HG03280 (cell line): ENCODE measurements at regions not wholly inside any gene's neighbourhood (a gene's known extent, or its start where the extent isn't known, plus 50 kb on each side); places are given as distances from the start of the nearest gene placed in this dataset.
A peak's percentile ranks its signal among the peaks of the same experiment; 100 is the strongest.

Experiments
- ATAC-seq: cut with Tn5 transposase; IDR thresholded peaks from one replicate; pipeline ENCODE4 v1.9.1; 2021; ENCODE audit warnings: mild to moderate bottlenecking, moderate library complexity; ENCODE audit not compliant: unreplicated experiment

DNA sequence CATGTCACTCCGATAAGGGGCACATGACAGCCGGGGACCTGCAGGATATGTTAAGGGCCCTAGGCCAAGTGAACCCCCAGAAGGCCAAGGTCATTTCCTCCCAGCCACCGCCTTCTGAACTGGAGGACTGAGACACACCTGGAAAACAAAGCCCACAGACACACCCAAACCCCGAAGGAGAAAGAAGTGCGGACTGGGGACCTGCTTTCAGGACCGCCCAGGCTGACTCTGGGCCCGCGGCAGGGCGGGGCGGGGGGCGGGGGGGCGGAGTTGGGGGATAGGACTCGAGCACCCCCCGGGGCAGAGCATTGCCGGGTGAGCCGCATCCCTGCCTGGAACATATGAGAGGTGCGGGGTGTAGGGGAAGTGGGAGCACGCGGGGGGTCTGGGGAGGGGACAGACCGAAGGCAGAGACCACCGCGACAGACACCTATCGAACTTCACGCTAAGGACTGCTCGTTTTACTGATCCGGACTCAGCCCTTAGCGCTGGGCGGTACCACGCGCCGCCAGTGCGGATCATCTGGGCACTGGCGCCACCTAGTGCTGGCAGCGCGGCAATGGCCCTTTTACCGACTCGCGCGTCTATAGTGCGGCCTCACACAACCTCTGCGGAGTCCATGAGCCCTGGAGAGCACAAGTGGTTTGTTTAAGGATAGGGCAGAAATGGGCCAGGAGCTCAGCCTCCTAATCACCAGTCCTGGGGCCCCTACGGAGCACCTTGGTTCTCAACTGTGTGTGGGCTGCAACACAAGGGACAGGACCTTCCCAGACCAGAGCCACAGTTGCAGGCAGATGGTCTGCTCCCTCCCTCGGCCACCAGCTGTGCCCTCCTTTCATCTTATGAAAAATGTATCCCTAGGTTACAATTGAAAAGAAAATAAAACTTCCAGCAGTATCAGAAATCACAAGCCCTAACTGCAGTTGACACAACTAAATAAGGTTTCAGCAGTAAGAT lies 157.6 kb downstream of the HERPUD2 start:
- ATAC-seq: peak; percentile 100

DNA sequence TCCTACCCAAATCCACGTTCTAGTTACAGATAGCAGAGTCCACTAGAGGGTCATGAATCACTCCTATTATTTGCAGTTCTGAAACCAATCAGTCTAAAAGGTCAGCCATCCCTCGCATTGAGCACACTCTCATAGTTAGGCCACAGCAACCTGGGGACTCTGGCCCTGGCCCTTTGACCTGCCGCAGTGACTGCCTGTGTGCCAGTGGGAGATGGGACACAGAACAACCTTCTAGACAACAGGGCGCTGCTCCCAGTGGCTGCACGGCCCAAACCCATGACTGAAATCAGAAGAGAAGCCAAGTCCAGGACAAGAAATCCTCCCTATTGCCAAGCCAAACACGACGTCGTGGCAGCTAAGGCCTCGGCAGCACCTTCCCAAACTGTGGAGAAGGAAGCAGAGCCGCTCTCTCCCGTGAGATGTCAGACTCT lies 158.5 kb downstream of the HERPUD2 start:
- no peak for ATAC-seq

DNA sequence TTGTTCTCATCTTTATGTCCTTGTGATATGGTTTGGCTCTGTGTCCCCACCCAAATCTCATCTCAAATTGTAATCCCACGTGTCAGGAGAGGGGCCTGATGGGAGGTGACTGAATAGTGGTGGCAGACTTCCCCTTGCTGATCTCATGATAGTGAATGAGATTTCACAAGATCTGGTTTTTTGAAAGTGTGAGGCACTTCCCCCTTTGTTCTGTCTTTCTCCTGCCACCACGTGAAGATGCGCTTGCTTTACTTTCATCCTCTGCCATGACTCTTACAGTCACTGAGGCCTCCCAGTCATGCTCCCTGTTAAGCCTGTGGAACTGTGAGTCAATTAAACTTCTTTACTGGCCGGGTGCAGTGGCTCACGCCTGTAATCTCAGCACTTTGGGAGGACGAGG lies 161.0 kb downstream of the HERPUD2 start:
- ATAC-seq: no peak

DNA sequence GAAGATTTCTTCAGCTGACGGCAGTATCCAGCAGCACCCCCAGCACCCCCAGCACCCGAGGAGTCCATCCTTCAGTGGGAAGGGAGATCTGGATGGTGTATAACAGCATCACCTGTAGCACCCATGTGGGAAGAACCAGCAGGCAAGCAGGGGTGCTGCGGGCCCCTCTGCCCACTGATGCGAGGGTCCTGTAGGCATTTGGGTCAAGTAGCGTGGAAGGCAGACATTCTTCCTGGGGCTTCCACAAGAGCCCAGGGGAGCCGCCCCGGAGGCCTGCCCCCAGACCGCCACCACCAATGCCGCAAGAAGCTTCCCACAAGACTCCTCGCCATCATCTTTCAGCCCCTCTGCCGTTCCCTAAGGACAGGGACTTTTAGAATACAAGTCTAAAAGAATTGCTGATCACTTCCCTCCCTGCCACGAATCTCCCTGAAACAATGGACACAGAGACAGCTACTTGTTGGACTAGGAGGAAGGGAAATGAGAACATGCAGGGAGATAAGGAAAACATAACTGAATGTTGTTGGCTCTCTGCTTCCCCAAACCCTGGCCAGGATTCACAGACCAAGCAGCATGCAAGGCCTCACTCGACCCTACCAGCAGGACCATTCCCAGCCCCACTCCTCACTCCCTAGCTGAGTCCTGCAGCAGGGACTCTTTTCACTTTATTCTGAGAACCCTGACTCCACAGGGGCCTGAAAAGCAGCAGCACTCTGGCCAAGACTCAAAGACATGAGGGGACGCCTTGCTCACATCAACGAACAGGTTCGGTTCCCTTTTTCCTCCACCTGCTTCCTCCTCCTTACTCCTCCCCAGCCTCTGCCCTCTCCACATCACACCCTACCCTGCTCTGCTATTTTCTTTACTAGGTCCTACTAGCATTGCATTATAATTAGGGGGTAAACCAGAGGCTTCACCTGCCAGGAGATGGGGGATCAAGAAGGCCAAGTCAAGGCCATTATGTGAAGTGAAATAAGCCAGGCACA lies 164.5 kb downstream of the HERPUD2 start:
- ATAC-seq: no peak

DNA sequence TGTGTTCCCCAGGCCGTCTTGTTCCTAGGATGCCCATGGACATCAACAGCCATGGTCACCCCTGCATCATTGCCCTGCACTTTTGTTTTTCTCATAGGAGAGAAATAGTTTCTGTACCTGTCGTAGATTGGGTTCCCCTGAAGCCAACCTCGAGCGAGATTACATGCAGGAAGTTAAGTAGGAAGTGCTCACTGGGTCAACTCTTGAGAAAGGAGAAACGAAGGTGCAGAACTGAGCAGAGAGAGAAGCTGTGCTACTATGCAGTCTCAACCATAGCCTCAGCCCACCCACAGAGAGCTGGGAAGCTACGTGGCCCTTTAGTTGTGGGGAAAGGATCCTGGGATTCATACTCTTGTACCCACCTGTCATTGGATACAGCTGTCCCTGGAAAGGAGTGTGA lies 165.2 kb downstream of the HERPUD2 start:
- ATAC-seq: no peak

DNA sequence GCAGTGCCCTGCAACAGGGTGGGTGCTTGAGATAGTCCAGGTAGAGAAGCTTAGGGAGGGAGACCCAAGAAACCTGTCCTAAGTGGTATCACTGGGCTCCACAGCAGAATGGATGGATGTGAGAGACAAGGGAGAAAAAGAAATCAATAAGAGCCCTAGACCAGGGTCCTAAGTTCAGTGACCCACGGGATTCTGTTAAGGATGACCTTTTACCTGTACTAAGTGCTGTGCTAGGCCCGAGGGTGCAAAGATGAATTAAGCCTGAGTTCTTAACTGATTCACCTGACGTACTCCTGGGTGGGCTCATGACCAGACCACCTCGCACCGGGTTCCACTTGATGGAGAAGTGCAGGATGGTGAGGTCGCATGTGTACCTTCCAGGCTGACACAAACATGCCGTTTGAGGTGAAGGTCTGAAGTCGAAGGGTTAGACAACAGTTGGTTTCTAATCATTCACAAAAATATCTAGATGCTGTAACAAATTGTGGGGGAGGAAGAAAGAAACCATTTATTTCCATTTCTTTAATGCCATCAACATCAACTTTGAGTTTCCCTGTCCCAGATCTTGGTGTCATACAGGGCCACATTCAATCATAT lies 166.5 kb downstream of the HERPUD2 start:
- no peak for ATAC-seq

DNA sequence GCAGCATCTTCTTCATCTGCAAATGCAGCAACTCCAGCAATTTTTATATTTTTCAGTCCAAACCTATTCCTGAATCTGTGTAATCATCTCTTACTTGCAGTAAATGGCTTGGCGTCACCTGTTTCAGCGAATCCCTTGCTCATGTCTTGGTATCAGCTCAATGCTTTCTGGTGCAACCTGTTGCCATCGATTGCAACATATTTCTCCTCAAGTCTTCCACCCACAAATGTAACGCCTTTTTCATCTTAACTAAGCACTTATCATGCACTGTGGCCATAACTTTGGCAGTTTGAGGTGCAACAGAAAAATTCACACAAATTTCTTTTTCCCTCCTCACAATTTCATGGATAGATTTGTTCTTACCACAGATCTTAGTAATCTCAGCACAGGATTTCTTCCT lies 168.3 kb downstream of the HERPUD2 start:
- no peak for ATAC-seq

- no peak for ATAC-seq
Observed at GRCh38 chr7:35524112-35524804, 170.7 kb downstream of the HERPUD2 start.

DNA sequence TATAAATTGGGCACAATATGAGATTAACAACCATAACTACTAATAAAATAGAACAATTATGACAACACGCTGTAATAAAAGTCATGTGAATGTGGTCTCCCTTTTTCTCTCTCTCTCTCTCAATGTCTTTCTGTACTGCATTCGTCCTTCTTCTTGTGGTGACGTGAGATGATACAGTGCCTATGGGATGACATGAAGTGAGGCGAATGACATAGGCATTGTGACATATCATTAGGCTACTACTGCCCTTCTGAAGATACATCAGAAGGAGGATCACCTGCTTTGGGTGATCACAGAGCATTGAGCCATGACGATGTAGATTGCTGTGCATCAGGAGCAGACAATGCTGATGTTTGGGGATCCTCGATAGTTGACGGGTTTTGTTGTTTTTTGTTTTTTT lies 171.6 kb downstream of the HERPUD2 start:
- no peak for ATAC-seq

GRCh38 chr7:35522697-35523096 lies 172.2 kb downstream of the HERPUD2 start:
- ATAC-seq: no peak

DNA sequence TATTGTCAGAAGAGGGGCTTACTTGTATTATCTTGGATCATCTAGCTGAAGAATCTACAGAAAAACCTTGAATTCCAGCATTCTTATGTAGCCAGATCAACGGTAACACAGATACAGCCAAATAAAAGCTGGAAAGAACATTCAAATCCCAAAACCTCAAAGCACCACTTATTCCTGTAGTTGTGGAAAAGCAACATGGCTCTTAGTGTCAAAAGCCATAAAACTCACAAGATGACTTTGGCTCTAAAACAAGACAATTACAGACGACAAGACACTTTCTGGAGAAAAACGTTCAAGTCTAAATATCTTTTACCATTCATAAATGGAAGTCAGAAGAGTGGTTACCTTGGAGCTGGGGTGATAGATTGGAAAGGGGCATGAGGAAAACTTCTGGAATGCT lies 173.0 kb downstream of the HERPUD2 start:
- ATAC-seq: no peak

- ATAC-seq: no peak
Observed at GRCh38 chr7:35520810-35521625, 173.9 kb downstream of the HERPUD2 start.

DNA sequence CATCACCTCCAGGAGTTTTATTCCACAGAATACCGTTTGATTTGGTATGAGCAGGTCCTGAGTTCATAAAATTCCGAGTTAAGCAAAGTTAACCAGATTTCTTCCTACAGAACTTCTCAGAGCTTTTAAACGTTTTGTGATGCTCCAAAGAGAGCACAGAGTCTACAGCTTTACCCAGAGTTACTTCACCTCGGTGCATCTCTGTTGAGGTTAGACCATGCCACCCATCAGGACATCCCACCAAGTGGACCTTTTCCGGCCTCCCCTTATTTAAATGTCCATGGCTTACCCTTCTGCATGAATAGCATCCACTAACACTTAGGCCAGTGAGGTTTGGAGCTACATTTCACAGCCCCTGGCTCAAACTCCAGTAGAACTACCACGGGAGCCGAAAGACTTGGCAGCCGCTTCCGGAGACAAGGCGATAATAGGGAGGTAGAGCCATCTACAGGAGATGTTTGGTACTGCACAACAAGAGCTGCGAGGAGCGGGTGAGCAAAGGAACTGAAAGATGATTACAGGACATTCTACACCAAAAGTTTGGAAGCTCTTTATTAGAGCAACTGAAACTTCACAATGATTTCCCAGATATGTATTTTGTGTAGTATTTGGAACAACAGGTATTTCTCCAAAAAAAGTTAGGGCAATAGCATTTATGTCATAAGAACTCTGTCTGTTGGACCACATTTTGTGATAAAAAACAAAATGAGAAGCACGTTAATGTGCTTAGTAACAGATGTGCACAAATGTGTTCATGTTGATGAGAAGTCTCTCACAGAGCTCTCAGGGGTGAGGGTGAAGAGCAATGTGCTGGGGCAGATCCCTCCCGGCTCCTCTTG lies 174.7 kb downstream of the HERPUD2 start:
- ATAC-seq: peak; percentile 86

DNA sequence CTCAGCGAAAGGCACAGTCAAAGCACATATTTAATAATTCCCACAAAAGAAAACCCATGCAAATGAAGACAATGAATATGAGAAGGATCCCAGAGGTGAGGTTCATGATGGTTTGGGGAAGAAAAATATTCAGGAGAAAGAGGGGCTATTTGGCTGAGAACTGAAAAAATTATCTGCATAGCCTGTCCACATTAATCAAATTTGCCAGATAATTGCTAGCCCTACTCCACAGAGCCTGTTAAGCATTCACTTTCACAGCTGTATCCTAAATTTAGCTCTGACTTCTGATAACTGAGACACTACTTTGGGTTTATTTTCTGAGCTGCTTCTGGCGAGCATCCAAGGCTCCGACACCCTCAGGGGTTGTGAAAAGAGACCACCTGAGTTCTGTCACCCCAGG lies 176.2 kb downstream of the HERPUD2 start:
- ATAC-seq: no peak

- ATAC-seq: no peak
Observed at GRCh38 chr7:35516498-35516897, 178.4 kb downstream of the HERPUD2 start.

GRCh38 chr7:35513828-35514227 lies 181.1 kb downstream of the HERPUD2 start:
- no peak for ATAC-seq

DNA sequence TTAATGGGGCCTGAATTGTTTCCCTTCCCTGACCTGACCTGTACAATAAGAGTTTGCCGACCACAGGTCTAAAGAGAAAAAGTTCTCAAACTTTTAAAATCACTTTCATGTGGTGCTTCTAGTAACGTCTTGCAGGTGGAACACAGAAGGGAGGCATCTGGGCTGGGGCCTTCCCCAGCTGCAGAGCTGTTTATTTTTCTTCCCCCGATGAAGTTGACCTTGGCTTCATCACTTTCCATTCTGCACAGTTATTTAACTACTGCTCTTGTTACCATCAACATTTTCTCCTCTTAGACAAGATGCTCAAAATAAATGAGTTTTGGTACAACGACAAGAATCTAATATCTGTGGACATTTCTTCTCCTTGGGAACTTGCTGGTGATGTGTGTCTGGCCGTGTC lies 181.7 kb downstream of the HERPUD2 start:
- no peak for ATAC-seq

GRCh38 chr7:35512716-35513115 lies 182.2 kb downstream of the HERPUD2 start:
- ATAC-seq: no peak
